IPS-NIHi11 (cell line): ENCODE measurements at regions not wholly inside any gene's neighbourhood (a gene's known extent, or its start where the extent isn't known, plus 50 kb on each side); places are given as distances from the start of the nearest gene placed in this dataset.
"Not testable (repeated sequence)": the region's sequence is repeated elsewhere in the genome, so short reads cannot be mapped to it uniquely, and the experiment has no call there.

Experiments used
- DNase-seq: peaks from one replicate; pipeline ENCODE4 v3.0.0; 2012; ENCODE audit warnings: mixed read lengths, low spot score

- no peak for DNase-seq
These were observed 1093.5 kb upstream of the ADGRB3 start for GRCh38 chr6:67541586-67541985.

DNA sequence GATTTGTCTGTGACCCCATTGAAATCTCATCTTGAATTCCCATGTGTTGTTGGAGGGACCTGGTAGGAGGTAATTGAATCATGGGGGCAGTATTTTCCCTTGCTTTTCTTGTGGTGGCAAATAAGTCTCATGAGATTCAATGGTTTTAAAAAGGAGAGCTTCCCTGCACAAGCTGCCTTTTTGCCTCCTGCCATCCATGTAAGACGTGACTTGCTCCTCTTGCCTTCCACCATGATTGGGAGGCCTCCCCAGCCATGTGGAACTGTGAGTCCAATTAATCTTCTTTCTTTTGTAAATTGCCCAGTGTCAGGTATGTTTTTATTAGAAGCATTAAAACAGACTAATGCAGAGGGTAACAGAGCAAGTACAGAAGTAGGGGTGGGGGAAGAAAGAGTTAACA is 1097.0 kb upstream of the ADGRB3 start:
- no peak for DNase-seq

DNA sequence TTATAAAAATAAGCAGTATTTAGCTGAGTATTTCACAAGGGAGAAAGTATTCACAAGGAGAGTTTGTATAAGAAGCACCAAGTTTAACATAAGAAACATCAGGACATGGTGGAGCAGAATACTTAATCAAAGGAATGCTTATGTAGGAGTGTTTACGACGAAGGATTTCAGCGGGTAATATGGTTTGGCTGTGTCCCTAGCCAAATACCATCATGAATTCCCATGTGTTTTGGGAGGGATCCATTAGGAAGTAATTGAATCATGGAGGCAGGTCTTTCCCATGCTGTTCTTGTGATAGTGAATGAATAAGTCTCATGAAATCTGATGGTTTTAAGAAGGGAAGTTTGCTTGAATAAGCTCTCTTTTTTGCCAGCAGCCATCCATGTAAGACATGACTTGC is 1099.1 kb upstream of the ADGRB3 start:
- DNase-seq: no peak

- no peak for DNase-seq
These were observed 1128.7 kb upstream of the ADGRB3 start for GRCh38 chr6:67506352-67506751.

- no peak for DNase-seq
These were observed 1133.3 kb upstream of the ADGRB3 start for GRCh38 chr6:67501755-67502154.

GRCh38 chr6:67497749-67498148 is 1137.3 kb upstream of the ADGRB3 start:
- DNase-seq: no peak

DNA sequence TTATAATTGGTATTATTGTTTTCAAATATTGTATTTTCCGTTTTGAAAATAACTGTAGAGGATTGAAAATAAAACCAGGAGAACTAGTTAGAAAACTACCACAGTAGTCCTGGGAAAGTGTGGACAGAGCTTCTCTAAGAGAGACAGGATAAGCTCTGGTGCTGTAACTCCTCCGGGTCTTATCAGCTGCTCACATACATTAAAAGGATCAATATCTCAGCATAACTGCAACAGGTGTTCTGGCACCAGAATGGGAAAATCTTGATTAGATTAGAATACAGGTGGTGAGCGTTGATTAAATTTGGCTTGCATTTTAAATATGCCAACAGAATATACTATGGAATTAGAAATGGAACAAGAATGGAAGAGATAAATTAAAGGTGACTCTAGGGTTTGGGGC is 1138.9 kb upstream of the ADGRB3 start:
- DNase-seq: no peak

DNA sequence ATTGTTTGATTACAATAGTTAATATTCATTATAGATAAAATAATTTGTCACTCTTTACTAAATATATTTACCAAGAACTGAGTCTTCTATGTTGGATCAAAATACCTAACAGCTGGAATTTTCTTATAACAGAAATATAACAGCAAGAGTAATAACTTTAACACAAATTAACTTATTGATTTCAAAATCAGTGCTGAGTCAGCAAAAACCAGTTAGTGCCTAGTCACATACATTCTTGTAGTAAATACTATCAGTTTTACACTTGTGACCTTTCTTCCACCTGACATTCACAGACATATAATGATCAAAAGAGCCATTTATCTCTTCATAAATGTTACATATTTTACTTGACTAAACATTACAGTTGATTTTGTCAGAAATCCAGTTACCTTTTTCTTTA is 1141.4 kb upstream of the ADGRB3 start:
- no peak for DNase-seq

GRCh38 chr6:67475700-67476099 is 1159.4 kb upstream of the ADGRB3 start:
- no peak for DNase-seq

DNA sequence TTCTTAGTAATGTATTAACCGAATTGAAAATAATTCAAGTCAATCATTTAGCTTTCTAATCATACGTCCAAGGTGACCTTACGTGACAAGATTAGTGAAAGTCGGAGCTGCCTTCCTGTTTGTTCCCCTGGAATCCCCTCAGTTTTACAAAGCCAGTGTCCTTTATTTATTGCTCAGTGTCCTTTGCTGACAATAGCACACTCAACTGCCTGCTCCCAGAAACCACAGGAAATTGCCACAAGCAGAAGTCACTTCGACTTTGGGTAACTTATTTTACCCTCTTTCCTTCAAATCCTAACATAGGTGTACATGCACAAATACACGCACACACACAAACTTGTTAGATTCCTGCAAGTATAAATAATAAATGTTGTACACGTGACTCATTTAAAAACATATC is 1167.7 kb upstream of the ADGRB3 start:
- no peak for DNase-seq

DNA sequence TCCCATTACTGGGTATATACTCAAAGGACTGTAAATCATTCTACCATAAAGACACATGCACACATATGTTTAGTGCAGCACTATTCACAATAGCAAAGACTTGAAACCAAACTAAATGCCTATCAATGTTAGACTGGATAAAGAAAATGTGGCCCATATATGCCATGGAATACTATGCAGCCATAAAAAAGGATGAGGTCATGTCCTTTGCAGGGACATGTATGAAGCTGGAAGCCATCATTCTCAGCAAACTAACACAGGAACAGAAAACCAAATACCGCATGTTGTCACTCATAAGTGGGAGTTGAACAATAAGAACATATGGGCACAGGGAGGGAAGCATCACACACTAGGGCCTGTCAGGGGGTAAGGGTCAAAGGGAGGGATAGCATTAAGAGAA is 1172.4 kb upstream of the ADGRB3 start:
- DNase-seq: not testable (repeated sequence)

DNA sequence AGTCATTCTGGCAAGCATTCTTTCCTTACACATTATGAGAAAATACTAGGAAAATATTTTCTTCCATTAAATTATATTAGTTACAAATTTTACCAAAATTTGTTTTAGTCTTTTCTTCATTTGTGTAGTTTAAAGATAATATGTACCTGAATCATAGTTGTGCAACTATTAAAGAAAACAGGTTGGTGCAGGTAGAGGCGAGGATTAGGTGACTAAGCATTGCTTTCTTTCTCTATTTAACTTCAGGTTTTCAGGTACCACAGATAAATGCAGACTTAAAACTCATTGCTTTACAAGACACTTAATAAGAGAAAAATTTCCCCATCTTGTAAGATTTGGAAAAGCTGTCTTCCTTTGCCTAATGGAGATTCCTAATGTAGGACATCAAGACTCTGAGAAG is 1175.5 kb upstream of the ADGRB3 start:
- no peak for DNase-seq

DNA sequence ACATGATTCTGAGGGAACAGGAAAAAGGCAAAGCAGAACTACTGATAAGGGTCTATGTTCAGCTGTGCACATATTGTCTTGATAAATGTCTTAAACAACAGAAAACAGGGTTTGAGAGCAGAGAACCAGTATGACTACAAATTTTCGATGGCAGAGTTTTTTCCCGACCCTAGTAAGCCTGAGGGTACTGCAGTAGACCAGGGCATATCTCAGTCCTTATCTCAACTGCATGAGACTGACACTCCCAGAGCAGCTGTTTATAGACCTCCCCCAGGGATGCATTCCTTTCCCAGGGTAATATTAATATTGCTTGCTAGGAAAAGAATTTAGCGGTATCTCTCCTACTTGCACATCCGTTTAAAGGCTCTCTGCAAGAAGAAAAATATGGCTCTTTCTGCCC is 1176.8 kb upstream of the ADGRB3 start:
- no peak for DNase-seq

GRCh38 chr6:67451874-67452273 is 1183.2 kb upstream of the ADGRB3 start:
- no peak for DNase-seq

DNA sequence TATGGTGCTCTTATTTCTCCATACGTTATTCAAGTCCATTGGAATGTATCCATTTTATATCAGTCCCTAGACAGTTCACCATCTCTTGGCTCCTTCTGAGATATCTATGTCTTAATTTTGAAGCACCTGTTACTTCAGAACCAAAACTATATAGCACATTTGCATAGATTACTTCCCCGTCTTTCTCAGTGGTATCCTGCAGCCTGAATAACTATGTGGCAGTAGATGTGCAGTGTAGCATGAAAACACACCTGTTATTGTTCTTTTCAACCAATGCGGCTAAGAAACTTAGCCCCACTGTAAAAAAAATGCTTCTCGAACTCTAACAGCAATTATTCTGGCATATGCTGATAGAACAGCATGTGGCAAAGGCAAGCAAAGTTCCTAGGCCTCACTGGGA is 1184.4 kb upstream of the ADGRB3 start:
- peak; percentile 10 for DNase-seq

- DNase-seq: no peak
These were observed 1185.5 kb upstream of the ADGRB3 start for GRCh38 chr6:67449602-67450001.

GRCh38 chr6:67433124-67433523 is 1202.0 kb upstream of the ADGRB3 start:
- DNase-seq: no peak

DNA sequence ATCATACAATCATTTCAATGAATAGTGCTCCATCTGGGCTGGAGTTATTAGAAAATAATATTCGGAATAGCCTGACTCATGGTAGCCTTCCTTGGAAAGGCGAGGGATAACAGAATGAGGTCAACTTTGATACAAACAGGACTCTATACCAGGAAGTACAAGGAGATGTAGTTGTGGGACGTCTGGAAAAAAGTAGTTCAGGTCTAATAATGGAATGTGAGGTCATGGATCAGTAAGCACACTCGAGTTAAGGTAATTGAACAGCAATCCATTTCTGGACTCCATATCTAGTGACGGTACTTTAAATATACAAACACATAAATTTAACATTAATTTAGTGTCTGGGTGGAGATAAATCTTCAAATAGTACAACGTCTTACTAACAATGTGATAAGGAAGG is 1204.0 kb upstream of the ADGRB3 start:
- no peak for DNase-seq

DNA sequence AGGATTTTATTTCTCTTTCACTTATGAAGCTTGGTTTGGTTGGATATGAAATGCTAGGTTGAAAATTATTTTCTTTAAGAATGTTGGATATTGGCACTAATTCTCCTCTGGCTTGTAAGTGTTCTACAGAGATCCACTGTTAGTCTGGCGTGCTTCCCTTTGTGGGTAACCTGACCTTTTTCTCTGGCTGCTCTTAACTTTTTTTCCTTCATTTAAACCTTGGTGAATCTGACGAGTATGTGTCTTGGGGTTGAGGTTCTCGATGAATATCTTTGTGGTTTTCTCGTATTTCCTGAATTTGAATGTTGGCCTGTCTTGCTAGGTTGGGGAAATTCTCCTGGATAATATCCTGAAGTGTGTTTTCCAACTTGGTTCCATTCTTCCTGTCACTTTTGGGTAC is 1208.4 kb upstream of the ADGRB3 start:
- not testable (repeated sequence) for DNase-seq

GRCh38 chr6:67412035-67412434 is 1223.0 kb upstream of the ADGRB3 start:
- DNase-seq: no peak

GRCh38 chr6:67411036-67411435 is 1224.0 kb upstream of the ADGRB3 start:
- DNase-seq: no peak

- no peak for DNase-seq
These were observed 1240.8 kb upstream of the ADGRB3 start for GRCh38 chr6:67394254-67394653.

DNA sequence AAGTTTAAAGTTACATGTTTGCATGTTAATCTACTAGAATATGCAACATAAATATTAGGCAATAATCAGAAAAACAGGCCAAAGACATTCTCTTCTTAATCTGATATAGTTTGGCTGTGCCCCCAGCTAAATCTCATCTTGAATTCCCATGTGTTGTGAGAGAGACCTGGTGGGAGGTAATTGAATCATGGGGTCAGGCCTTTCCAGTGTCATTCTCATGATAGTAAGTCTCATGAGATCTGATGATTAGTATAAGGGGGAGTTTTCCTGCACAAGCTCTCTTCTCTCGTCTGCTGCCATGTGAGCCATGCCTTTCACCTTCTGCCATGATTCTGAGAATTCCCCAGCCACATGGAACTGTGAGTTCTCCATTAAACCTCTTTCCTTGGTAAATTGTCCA is 1241.7 kb upstream of the ADGRB3 start:
- no peak for DNase-seq

GRCh38 chr6:67391955-67392354 is 1243.1 kb upstream of the ADGRB3 start:
- no peak for DNase-seq

- DNase-seq: no peak
These were observed 1265.4 kb upstream of the ADGRB3 start for GRCh38 chr6:67369679-67370078.
